CD14-positive monocyte (primary cell): ENCODE measurements at regions not wholly inside any gene's neighbourhood (a gene's known extent, or its start where the extent isn't known, plus 50 kb on each side); places are given as distances from the start of the nearest gene placed in this dataset.

Experiments
- DNase-seq, 3 donors: peaks; one replicate each; pipeline ENCODE4 v3.0.0-alpha.2; 2011 to 2022
- H2AFZ ChIP-seq: 2 replicates; pipeline ENCODE4 v1.6.0; 2012; ENCODE audit warnings: mild to moderate bottlenecking, low read depth, low read length, inconsistent platforms; ENCODE audit not compliant: insufficient read depth, poor library complexity, severe bottlenecking
- H3K27ac ChIP-seq, 2 donors: 1 replicate in 1 of 2; 2 replicates in 1 of 2; pipeline ENCODE4 v1.5.1; 2012 to 2013; ENCODE audit warnings: low read length in 2 of 2, control low read depth in 1 of 2, inconsistent platforms in 1 of 2, low read depth in 1 of 2, mild to moderate bottlenecking in 1 of 2
- H3K27me3 ChIP-seq, 2 donors: one replicate each; pipeline versions ENCODE4 v1.6.0 to v1.6.1; 2011 to 2013; ENCODE audit warnings: low read length in 2 of 2; ENCODE audit not compliant: control insufficient read depth in 2 of 2, insufficient read depth in 2 of 2
- H3K36me3 ChIP-seq, 2 donors: replicated peaks in 1 of 2; 1 replicate in 1 of 2; 2 replicates in 1 of 2; pipeline versions ENCODE4 v1.5.1 to v1.6.1; 2012 to 2013; ENCODE audit warnings: low read length in 2 of 2, control low read depth in 1 of 2, inconsistent platforms in 1 of 2, mild to moderate bottlenecking in 1 of 2; ENCODE audit not compliant: insufficient read depth in 2 of 2, control insufficient read depth in 1 of 2
- H3K4me1 ChIP-seq, 2 donors: 1 replicate in 1 of 2; 2 replicates in 1 of 2; pipeline versions ENCODE4 v1.5.1 to v1.6.1; 2012 to 2013; ENCODE audit warnings: low read length in 2 of 2, control low read depth in 1 of 2, inconsistent platforms in 1 of 2, mild to moderate bottlenecking in 1 of 2, moderate library complexity in 1 of 2; ENCODE audit not compliant: insufficient read depth in 2 of 2, control insufficient read depth in 1 of 2
- H3K4me2 ChIP-seq: replicated peaks from 2 replicates; pipeline ENCODE3; 2012; ENCODE audit warnings: low read length, moderate library complexity, mild to moderate bottlenecking; ENCODE audit not compliant: poor library complexity, severe bottlenecking; ENCODE audit errors: extremely low read depth
- H3K4me3 ChIP-seq, 3 experiments: fragments of 200-600 bp in 1 of 3; sonication (generic) in 1 of 3; replicated peaks in 1 of 3; 1 replicate in 2 of 3; 2 replicates in 1 of 3; pipeline ENCODE4 v1.5.1; 2011 to 2013; ENCODE audit warnings: low read length in 3 of 3, mild to moderate bottlenecking in 3 of 3, control low read depth in 2 of 3, low read depth in 2 of 3, inconsistent platforms in 1 of 3, moderate library complexity in 1 of 3
- H3K79me2 ChIP-seq: 2 replicates; pipeline ENCODE4 v1.6.0; 2012; ENCODE audit warnings: mild to moderate bottlenecking, control low read depth, inconsistent platforms, low read length, moderate library complexity; ENCODE audit not compliant: insufficient read depth
- H3K9ac ChIP-seq: 2 replicates; pipeline ENCODE4 v1.6.0; 2017; ENCODE audit warnings: low read length, mild to moderate bottlenecking; ENCODE audit not compliant: insufficient read depth, poor library complexity, severe bottlenecking
- H3K9me3 ChIP-seq, 2 donors: replicated peaks in 1 of 2; 1 replicate in 1 of 2; 2 replicates in 1 of 2; pipeline versions ENCODE4 v1.5.1 to v1.6.1; 2012 to 2013; ENCODE audit warnings: low read length in 2 of 2, control low read depth in 1 of 2; ENCODE audit not compliant: control insufficient read depth in 1 of 2, insufficient read depth in 1 of 2
- H4K20me1 ChIP-seq: 2 replicates; pipeline ENCODE4 v1.6.0; 2012; ENCODE audit warnings: mild to moderate bottlenecking, low read length, control low read depth, moderate library complexity; ENCODE audit not compliant: insufficient read depth
- H3K27ac Mint-ChIP-seq, 7 donors: one replicate each; pipeline ENCODE4 v1.8.0; 2020; ENCODE audit warnings: mild to moderate bottlenecking in 7 of 7, mixed read lengths in 7 of 7, moderate library complexity in 6 of 7, inconsistent platforms in 2 of 7
- H3K27me3 Mint-ChIP-seq, 3 donors: one replicate each; pipeline ENCODE4 v1.8.0; 2021 to 2022; ENCODE audit warnings: low read depth in 3 of 3, mild to moderate bottlenecking in 3 of 3, mixed read lengths in 3 of 3, moderate library complexity in 3 of 3, inconsistent platforms in 1 of 3
- H3K36me3 Mint-ChIP-seq, 2 donors: one replicate each; pipeline ENCODE4 v1.8.0; 2020; ENCODE audit warnings: mixed read lengths in 2 of 2, inconsistent platforms in 1 of 2, mild to moderate bottlenecking in 1 of 2
- H3K4me1 Mint-ChIP-seq: one replicate; pipeline ENCODE4 v1.8.0; 2020; ENCODE audit warnings: mild to moderate bottlenecking, mixed read lengths
- H3K4me3 Mint-ChIP-seq, 2 donors: one replicate each; pipeline ENCODE4 v1.8.0; 2020; ENCODE audit warnings: mild to moderate bottlenecking in 2 of 2, mixed read lengths in 2 of 2, moderate library complexity in 1 of 2
- H3K9me3 Mint-ChIP-seq, 7 donors: one replicate each; pipeline ENCODE4 v1.8.0; 2020 to 2022; ENCODE audit warnings: mixed read lengths in 7 of 7, mild to moderate bottlenecking in 6 of 7, moderate library complexity in 6 of 7, inconsistent platforms in 2 of 7
- WGBS: methylation state at CpG from one replicate; pipeline ENCODE4 v1.1.5; 2013; ENCODE audit warnings: missing lambda C conversion rate; ENCODE audit not compliant: insufficient coverage; 5-methylcytosine and 5-hydroxymethylcytosine counted together
- intact Hi-C, 2 donors: fragments of 100-400 bp; cut with micrococcal nuclease; formaldehyde crosslinking; loops; one replicate each; pipeline versions ENCODE4 v1.15.0 to v1.15.1; 2023
- TF ChIP-seq, protein P1 (sequence below): fragments of 200-600 bp; IDR thresholded peaks from one replicate; pipeline ENCODE4 v1.8.0; 2022; ENCODE audit warnings: antibody characterized with exemption, mild to moderate bottlenecking

- no peak overlapping the region for H3K27ac Mint-ChIP-seq
- no peak overlapping the region for H3K4me3 Mint-ChIP-seq
- WGBS: 94% methylated on average over 4 of the region's 13 CpGs
Measured at GRCh38 chr6:41450581-41450980, 95.6 kb upstream of the FOXP4 start.

DNA sequence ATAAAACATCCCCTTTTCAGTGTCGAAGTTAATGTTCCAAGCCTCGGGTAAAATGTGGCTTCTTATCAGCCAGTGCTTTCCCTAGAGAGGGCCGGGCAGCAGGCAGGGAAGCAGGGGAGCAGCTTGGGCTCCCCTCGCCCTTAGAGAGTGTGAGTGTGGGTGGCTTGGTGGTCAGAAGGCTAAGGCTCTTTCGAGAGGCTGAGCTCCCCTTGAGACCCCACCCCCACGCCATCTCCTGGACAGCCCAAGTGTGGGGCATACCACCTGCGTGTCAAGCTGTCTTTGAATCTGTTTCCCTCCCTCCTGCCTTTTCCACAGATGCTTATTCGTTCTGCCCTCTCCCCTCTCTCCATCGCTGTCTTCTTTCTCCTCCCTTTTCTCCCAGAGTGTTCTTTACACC lies 95.1 kb upstream of the FOXP4 start:
- H3K36me3 ChIP-seq: no peaks in the 10 kb centered on the region
- no peaks in the 10 kb centered on the region for H4K20me1 ChIP-seq
- DNase-seq: no peak
- TF ChIP-seq, protein P1, sequence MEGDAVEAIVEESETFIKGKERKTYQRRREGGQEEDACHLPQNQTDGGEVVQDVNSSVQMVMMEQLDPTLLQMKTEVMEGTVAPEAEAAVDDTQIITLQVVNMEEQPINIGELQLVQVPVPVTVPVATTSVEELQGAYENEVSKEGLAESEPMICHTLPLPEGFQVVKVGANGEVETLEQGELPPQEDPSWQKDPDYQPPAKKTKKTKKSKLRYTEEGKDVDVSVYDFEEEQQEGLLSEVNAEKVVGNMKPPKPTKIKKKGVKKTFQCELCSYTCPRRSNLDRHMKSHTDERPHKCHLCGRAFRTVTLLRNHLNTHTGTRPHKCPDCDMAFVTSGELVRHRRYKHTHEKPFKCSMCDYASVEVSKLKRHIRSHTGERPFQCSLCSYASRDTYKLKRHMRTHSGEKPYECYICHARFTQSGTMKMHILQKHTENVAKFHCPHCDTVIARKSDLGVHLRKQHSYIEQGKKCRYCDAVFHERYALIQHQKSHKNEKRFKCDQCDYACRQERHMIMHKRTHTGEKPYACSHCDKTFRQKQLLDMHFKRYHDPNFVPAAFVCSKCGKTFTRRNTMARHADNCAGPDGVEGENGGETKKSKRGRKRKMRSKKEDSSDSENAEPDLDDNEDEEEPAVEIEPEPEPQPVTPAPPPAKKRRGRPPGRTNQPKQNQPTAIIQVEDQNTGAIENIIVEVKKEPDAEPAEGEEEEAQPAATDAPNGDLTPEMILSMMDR: no peak
- H3K9ac ChIP-seq: no peak overlapping the region
- Mint-ChIP-seq H3K4me3 (no peak overlapping the region), H3K9me3 (no peaks in the 10 kb centered on the region), H3K36me3 (no peaks in the 10 kb centered on the region), H3K27ac (no peak overlapping the region), H3K4me1 (no peaks in the 10 kb centered on the region), H3K27me3 (peaks cover 5 to 11% (median 9%) of the 10 kb centered on the region in 3 donors)
- no peak overlapping the region for H2AFZ ChIP-seq
- WGBS: 96% methylated on average over 6 of the region's 9 CpGs
- intact Hi-C loops: no loop called here
- H3K27ac ChIP-seq: no peak overlapping the region
- no peaks in the 10 kb centered on the region for H3K79me2 ChIP-seq
- H3K27me3 ChIP-seq: no peaks in the 10 kb centered on the region
- H3K4me2 ChIP-seq: no peak overlapping the region
- no peaks in the 10 kb centered on the region for H3K4me1 ChIP-seq
- H3K4me3 ChIP-seq: no peak overlapping the region
- H3K9me3 ChIP-seq: no peaks in the 10 kb centered on the region

More at GRCh38 chr6:41450581-41450980, 95.6 kb upstream of the FOXP4 start:
- no peaks in the 10 kb centered on the region for H3K79me2 ChIP-seq
- Mint-ChIP-seq H3K9me3 (no peaks in the 10 kb centered on the region), H3K27me3 (peaks cover 4 to 12% (median 10%) of the 10 kb centered on the region in 3 donors), H3K36me3 (no peaks in the 10 kb centered on the region), H3K4me1 (no peaks in the 10 kb centered on the region)
- H2AFZ ChIP-seq: no peak overlapping the region
- no peak for DNase-seq
- H3K27ac ChIP-seq: no peak overlapping the region
- TF ChIP-seq, protein P1: no peak
- no peak overlapping the region for H3K4me2 ChIP-seq
- H3K4me1 ChIP-seq: no peaks in the 10 kb centered on the region
- intact Hi-C loops: no loop called here
- H3K9ac ChIP-seq: no peak overlapping the region
- H3K36me3 ChIP-seq: no peaks in the 10 kb centered on the region
- no peaks in the 10 kb centered on the region for H4K20me1 ChIP-seq
- no peaks in the 10 kb centered on the region for H3K9me3 ChIP-seq
- no peak overlapping the region for H3K4me3 ChIP-seq
- H3K27me3 ChIP-seq: no peaks in the 10 kb centered on the region
